Lower leg skin (tissue), 4 donors: ENCODE measurements at regions not wholly inside any gene's neighbourhood (a gene's known extent, or its start where the extent isn't known, plus 50 kb on each side); places are given as distances from the start of the nearest gene placed in this dataset.

Source experiments
- DNase-seq, 2 donors: peaks; one replicate each; pipeline ENCODE4 v3.0.0-alpha.2; 2019; ENCODE audit warnings: low spot score in 2 of 2
- H3K4me3 ChIP-seq: fragments of 200-600 bp; sonication (generic); 2 replicates; pipeline ENCODE4 v1.5.1; 2017; ENCODE audit warnings: mild to moderate bottlenecking, low read depth; ENCODE audit not compliant: poor library complexity, severe bottlenecking
- CTCF ChIP-seq, 3 donors: fragments of 450-650 bp; IDR thresholded peaks; one replicate each; pipeline ENCODE4 v1.5.1; 2016; ENCODE audit warnings: antibody characterized with exemption in 3 of 3, mild to moderate bottlenecking in 3 of 3, moderate library complexity in 2 of 3
- POLR2A ChIP-seq, 2 donors: fragments of 450-650 bp; IDR thresholded peaks; one replicate each; pipeline ENCODE4 v1.6.1; 2016 to 2017; ENCODE audit warnings: antibody characterized with exemption in 2 of 2, mild to moderate bottlenecking in 1 of 2, moderate library complexity in 1 of 2
- WGBS, 2 donors: methylation state at CpG; one replicate each; pipeline ENCODE4 v1.1.5; 2018; 5-methylcytosine and 5-hydroxymethylcytosine counted together
- intact Hi-C: fragments of 100-400 bp; cut with DNase I; formaldehyde crosslinking; loops from one replicate; pipeline ENCODE4 v1.15.0; 2023; ENCODE audit warnings: low total_unique reads

- TF ChIP-seq CTCF (IDR thresholded peaks at IDR 0.05) (no peak), POLR2A (IDR thresholded peaks at IDR 0.05) (no peak)
- WGBS, 2 donors = 54 to 60% methylated on average over 3 of the region's 3 CpGs
- intact Hi-C loops = no loop called here
- H3K4me3 ChIP-seq = no peak overlapping the region
- no peak for DNase-seq
These were observed 359.3 kb downstream of the IRS1 start for GRCh38 chr2:226440127-226440918.

- H3K4me3 ChIP-seq = no peak overlapping the region
- TF ChIP-seq POLR2A (IDR thresholded peaks at IDR 0.05) = no peak
- TF ChIP-seq CTCF (IDR thresholded peaks at IDR 0.05) = no peak
- DNase-seq = no peak
- intact Hi-C loops = no loop called here
- 74 to 78% methylated on average over 6 of the region's 6 CpGs for WGBS, 2 donors
These were observed 360.3 kb downstream of the IRS1 start for GRCh38 chr2:226439337-226439736.

- WGBS, 2 donors = 49 to 76% methylated on average over 5 of the region's 5 CpGs
- TF ChIP-seq CTCF (IDR thresholded peaks at IDR 0.05) (no peak), POLR2A (IDR thresholded peaks at IDR 0.05) (no peak)
- no peak for DNase-seq
- no peak overlapping the region for H3K4me3 ChIP-seq
- intact Hi-C loops = no loop called here
These were observed 364.5 kb downstream of the IRS1 start for GRCh38 chr2:226435146-226435545.

- TF ChIP-seq CTCF (IDR thresholded peaks at IDR 0.05) = no peak
- TF ChIP-seq POLR2A (IDR thresholded peaks at IDR 0.05) = no peak
- DNase-seq = no peak
- intact Hi-C loops = no loop called here
- no peak overlapping the region for H3K4me3 ChIP-seq
- whole genome bisulfite sequencing, 2 donors = 58 to 73% methylated on average over 5 of the region's 5 CpGs
These were observed 364.9 kb downstream of the IRS1 start for GRCh38 chr2:226434702-226435101.

DNA sequence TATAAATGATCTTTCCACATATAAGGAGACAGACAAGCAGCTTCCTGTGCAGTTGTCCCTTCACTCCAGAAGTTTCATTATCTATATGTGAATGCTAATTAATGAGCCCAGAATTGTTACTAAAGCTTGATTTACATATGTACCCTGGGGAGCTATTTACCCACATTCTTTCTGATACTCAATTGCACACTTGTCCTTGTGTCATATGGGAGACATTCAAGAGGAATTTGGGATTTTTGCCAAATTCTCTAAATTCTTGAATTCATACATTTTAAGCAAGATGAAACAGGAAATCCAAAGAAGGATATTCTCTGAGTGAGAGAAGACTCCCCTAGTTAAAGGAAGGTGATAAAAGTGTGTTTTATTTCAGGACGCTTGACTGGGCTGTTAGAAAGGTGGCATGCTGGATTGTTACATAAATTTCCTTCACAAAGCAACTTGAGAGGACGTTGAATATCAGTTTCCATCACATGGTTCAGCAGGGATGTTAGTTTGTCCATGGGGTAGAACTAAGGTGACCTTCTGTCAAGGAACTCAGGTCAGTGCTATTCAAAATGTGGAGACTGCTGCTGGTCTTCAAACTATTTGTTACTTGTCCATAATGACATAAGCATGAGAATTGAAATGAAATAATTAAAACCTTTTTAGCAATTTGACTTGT is 368.2 kb downstream of the IRS1 start:
- TF ChIP-seq CTCF (IDR thresholded peaks at IDR 0.05) (no peak), POLR2A (IDR thresholded peaks at IDR 0.05) (no peak)
- no peak for DNase-seq
- no peak overlapping the region for H3K4me3 ChIP-seq
- WGBS, 2 donors = 39 to 46% methylated on average over 2 of the region's 2 CpGs
- intact Hi-C loops = no loop called here
